Activated naive CD4-positive, alpha-beta T cell treated with anti-CD3 and anti-CD28 coated beads, Interleukin-2, amount 50 U/mL, for 24 hours (primary cell): ENCODE measurements at regions not wholly inside any gene's neighbourhood (a gene's known extent, or its start where the extent isn't known, plus 50 kb on each side); places are given as distances from the start of the nearest gene placed in this dataset.
"Not testable (repeated sequence)": the region's sequence is repeated elsewhere in the genome, so short reads cannot be mapped to it uniquely, and the experiment has no call there.

ENCODE experiments used
- H3K27ac Mint-ChIP-seq: one replicate; pipeline ENCODE4 v1.8.0; 2021; ENCODE audit warnings: mild to moderate bottlenecking, mixed read lengths
- H3K27me3 Mint-ChIP-seq: one replicate; pipeline ENCODE4 v1.8.0; 2021; ENCODE audit warnings: mixed read lengths
- H3K36me3 Mint-ChIP-seq: one replicate; pipeline ENCODE4 v1.8.0; 2021; ENCODE audit warnings: mixed read lengths
- H3K4me1 Mint-ChIP-seq: one replicate; pipeline ENCODE4 v1.8.0; 2021; ENCODE audit warnings: mixed read lengths
- H3K4me3 Mint-ChIP-seq: one replicate; pipeline ENCODE4 v1.8.0; 2021; ENCODE audit warnings: mild to moderate bottlenecking, mixed read lengths
- H3K9me3 Mint-ChIP-seq: one replicate; pipeline ENCODE4 v1.8.0; 2021; ENCODE audit warnings: mixed read lengths

DNA sequence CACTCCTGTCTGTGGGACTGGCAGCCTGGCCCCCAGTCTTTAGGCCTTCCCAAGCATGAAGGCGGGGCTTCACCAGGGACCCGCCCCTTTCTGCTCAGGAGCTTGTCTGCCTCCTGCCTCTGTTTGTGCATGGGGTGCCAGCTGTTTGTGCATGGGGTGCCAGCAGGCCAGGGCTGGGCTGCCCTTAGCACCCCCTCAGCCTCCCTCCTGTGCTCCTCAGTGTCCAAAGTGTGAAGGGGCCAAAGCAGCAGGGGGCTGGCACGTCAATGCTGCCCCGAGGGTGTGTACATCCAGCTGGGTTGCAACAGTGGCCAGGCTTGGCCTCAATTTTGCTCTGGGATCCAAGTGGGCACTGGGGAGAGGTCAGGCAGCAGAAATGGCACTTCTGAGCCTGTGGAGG lies 298.0 kb upstream of the GALNT5 start:
- Mint-ChIP-seq H3K9me3 (peaks cover 8% of the 10 kb centered on the region), H3K4me1 (no peaks in the 10 kb centered on the region), H3K36me3 (no peaks in the 10 kb centered on the region), H3K4me3 (no peak overlapping the region), H3K27me3 (no peaks in the 10 kb centered on the region), H3K27ac (no peak overlapping the region)

DNA sequence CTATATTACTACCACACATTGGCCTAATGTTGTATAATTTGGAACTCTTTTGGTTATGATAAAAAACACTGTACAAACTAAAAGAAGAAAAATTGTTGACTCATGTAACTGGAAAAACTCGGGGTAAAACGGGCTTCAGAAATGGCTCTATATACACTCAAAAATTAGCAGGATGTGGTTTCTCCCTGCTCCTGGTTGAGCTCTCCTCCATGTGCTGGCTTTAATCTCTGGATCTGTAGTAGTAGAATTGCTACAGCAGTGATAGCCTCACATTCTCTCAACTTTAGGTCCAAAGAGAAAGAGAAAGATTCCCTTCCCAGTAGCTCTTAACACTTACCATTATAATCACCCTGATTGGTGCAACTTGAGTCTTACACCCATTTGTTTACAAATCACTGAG lies 274.9 kb upstream of the GALNT5 start:
- peaks cover 3% of the 10 kb centered on the region for H3K27me3 Mint-ChIP-seq
- H3K27ac Mint-ChIP-seq: no peak overlapping the region
- no peaks in the 10 kb centered on the region for H3K4me1 Mint-ChIP-seq
- no peaks in the 10 kb centered on the region for H3K36me3 Mint-ChIP-seq
- H3K9me3 Mint-ChIP-seq: no peaks in the 10 kb centered on the region
- H3K4me3 Mint-ChIP-seq: no peak overlapping the region

DNA sequence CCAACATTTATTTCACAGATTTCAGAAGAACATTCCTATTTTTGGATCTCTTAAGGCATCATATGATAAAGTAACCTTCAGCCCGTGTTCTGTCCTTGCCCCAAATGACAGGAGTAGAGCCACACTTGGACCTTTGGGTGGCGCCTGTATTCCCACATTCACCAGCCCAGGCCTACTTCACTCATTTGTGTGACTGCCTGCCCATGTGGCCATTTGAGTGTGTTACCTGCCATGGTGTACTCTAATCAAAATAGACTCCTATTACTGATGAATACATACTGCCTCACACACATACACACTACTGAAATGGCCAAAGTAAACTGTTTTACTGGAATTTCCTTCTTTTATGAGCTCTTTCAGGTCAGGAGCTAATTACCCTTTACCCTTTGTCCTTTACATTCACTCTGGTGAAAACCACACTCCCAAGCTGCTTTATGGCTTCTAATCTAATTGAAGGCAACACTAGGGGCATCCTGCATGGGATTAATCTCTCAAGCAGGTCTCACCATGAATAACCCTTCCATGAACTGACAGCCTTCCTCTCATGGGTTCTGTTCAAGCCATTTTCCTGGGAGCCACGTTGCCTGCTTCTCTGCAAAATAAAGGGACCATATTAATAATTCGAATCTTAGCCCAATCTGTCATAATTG lies 271.0 kb upstream of the GALNT5 start:
- H3K27me3 Mint-ChIP-seq: peaks cover 4% of the 10 kb centered on the region
- H3K27ac Mint-ChIP-seq: no peak overlapping the region
- H3K4me3 Mint-ChIP-seq: no peak overlapping the region
- no peaks in the 10 kb centered on the region for H3K36me3 Mint-ChIP-seq
- no peaks in the 10 kb centered on the region for H3K9me3 Mint-ChIP-seq
- H3K4me1 Mint-ChIP-seq: no peaks in the 10 kb centered on the region

DNA sequence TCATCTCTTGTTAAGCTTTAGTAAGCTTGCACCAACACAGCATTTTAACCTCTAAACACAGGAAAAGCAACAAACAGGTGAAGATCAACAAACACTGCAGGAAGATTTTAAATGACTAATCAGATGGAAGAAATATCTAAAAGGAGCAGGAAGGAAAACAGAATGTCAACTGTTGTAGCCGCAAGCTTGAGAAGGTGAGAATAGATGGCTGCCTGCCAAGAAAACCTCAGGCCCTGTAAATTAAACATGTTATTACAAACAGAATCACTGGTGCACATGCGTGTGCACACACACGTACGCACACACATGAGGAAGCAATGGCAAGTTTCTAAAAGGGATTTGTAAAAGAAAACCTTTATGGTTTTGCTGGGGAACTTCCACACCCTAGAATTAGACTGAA lies 257.8 kb upstream of the GALNT5 start:
- Mint-ChIP-seq H3K36me3 (no peaks in the 10 kb centered on the region), H3K27me3 (no peaks in the 10 kb centered on the region), H3K4me3 (no peak overlapping the region), H3K27ac (no peak overlapping the region), H3K9me3 (peaks cover 5% of the 10 kb centered on the region), H3K4me1 (no peaks in the 10 kb centered on the region)

DNA sequence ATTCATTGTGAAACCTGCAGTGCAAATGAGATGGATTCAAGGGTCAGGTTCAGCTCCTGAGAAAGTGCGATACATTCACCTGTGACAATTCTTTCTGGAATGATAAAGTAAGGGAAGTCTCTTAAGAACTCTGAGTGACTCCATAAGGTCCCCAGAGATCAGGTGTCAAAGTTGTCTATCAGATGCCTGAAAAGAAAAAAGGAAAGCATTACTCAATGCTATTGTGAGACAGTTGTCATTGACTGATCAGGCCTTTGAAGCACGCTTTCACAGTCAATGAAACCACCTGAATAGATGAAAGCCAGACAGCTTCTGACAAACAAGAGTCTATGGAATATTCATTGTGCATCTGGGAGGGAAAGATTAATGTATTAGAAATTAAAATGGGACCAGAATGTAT lies 252.7 kb upstream of the GALNT5 start:
- Mint-ChIP-seq H3K27me3 (no peaks in the 10 kb centered on the region), H3K4me3 (no peak overlapping the region), H3K36me3 (no peaks in the 10 kb centered on the region), H3K27ac (no peak overlapping the region), H3K9me3 (no peaks in the 10 kb centered on the region), H3K4me1 (no peaks in the 10 kb centered on the region)

DNA sequence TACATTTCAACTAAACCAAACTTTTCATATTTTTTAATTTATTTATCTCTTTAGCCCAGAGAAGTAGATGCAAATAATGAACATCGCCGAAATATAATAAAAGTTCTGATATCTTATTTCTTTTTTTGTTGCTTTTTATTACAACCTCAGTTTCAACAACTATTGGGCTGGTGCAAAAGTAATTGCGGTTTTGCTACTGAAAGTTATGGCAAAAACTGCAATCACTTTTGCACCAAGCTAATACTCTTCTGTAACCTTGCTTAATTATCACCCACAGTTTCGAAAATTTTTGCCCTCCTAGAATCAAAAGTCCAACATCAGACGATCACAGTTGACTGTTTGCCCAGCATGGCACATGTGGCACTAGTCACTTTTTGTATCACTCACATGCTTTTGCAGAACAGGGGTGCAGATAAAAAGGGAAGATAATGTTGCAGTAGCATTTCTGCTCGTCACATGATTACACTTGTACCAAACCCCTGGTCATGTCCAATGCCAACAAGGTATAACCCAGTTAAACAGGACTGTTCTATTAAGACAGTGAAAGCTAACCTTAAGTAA lies 242.4 kb upstream of the GALNT5 start:
- H3K9me3 Mint-ChIP-seq: no peaks in the 10 kb centered on the region
- no peak overlapping the region for H3K27ac Mint-ChIP-seq

DNA sequence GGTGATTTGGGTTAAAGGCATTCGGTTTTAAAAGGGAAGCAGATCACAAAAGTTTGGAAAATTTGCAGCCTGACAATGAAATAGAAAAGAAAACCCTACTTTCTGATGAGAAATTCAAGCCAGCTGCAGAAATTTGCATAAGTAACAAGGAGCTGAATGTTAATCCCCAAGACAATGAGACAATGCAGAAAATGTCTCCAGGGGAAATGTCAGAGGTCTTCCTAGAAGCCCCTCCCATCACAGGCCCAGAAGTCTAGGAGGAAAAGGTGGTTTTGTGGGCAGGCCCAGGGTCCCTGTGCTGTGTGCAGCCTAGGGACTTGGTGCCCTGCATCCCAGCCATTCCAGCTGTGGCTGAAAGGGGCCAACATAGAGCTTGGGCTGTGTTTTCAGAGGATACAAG lies 234.2 kb upstream of the GALNT5 start:
- not testable (repeated sequence) for H3K36me3 Mint-ChIP-seq, H3K9me3 Mint-ChIP-seq, H3K4me1 Mint-ChIP-seq, H3K4me3 Mint-ChIP-seq, H3K27ac Mint-ChIP-seq, H3K27me3 Mint-ChIP-seq

More for the DNA sequence above, 242.4 kb upstream of the GALNT5 start:
- Mint-ChIP-seq H3K4me1 (no peaks in the 10 kb centered on the region), H3K27me3 (peaks cover under 1% of the 10 kb centered on the region), H3K4me3 (no peak overlapping the region), H3K36me3 (no peaks in the 10 kb centered on the region)

DNA sequence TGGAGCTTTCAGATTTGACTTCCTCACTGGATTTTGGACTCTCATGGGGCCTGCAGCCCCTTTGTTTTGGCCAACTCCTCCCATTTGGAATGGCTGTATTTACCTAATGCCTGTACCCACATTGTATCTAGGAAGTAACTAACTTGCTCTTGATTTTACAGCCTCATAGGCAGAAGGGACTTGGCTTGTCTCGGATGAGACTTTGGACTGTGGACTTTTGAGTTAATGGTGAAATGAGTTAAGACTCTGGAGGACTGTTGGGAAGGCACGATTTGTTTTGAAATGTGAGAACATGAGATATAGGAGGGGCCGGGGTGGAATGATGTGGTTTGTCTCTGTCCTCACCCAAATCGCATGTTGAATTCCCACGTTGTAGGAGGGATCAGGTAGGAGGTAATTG lies 233.4 kb upstream of the GALNT5 start:
- peaks cover 3% of the 10 kb centered on the region for H3K27me3 Mint-ChIP-seq
- no peaks in the 10 kb centered on the region for H3K9me3 Mint-ChIP-seq
- no peaks in the 10 kb centered on the region for H3K36me3 Mint-ChIP-seq
- no peaks in the 10 kb centered on the region for H3K4me1 Mint-ChIP-seq
- no peak overlapping the region for H3K4me3 Mint-ChIP-seq
- no peak overlapping the region for H3K27ac Mint-ChIP-seq

DNA sequence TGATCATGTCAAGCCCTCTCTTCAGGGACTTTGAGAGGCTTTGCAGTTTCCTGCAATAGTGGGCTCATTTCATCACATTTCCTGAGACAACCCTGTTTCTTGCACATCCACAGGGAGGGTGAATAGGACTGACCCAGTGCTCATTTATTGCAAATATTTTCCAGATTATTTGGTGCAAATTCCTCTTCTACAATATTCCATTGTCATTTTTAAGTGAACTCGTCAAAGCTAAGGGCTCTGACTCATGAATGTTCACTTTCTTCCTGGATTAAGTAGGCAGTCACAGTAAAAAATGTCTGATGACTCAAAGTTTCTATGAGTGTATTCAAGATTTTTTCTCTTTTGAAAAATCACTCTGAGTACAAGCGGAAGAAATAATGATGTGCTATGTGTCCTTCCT lies 225.5 kb upstream of the GALNT5 start:
- Mint-ChIP-seq H3K4me3 (no peak overlapping the region), H3K9me3 (no peaks in the 10 kb centered on the region), H3K36me3 (no peaks in the 10 kb centered on the region), H3K27ac (no peak overlapping the region), H3K27me3 (no peaks in the 10 kb centered on the region), H3K4me1 (no peaks in the 10 kb centered on the region)

DNA sequence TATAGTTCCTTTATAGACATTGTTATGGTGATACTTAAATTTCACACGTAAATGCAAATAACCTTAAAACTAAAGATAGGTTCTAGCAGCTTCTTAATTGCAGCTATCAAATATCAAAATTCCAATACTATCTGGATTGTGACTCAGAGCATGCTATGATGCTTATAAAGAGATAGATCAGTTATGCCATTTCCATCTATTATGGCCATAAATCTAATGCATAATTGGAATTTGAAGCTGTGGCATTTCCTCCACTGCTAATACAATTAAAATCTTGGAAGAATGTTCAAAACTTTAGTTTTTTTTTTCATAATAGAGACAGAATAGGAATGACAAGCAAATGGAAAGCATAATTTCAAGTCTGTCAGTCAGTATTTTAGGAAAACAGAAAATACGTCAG lies 220.8 kb upstream of the GALNT5 start:
- Mint-ChIP-seq H3K4me1 (no peaks in the 10 kb centered on the region), H3K4me3 (no peak overlapping the region)

DNA sequence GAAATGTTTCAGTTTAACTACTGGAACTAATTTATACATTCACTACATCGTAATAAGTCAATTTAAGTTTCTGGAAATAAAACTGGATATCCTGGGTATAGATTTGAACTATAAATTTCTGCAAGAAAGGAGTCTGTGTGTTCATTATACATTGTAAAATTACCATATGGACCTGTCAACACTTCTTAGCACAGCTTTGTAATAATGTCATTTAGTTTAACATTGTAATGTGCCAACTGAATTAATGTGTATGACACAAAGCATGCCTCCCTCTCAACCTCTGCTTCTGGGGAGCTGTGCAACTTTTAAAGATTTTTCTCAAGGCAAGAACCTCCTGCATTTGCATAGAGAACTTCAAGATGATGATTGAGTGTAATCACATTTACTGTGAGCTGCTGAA lies 213.7 kb upstream of the GALNT5 start:
- Mint-ChIP-seq H3K36me3 (no peaks in the 10 kb centered on the region), H3K27me3 (no peaks in the 10 kb centered on the region), H3K4me3 (no peak overlapping the region), H3K9me3 (no peaks in the 10 kb centered on the region), H3K4me1 (no peaks in the 10 kb centered on the region), H3K27ac (no peak overlapping the region)

More for the DNA sequence above, 220.8 kb upstream of the GALNT5 start:
- Mint-ChIP-seq H3K9me3 (no peaks in the 10 kb centered on the region), H3K36me3 (no peaks in the 10 kb centered on the region), H3K27me3 (no peaks in the 10 kb centered on the region), H3K27ac (no peak overlapping the region)

DNA sequence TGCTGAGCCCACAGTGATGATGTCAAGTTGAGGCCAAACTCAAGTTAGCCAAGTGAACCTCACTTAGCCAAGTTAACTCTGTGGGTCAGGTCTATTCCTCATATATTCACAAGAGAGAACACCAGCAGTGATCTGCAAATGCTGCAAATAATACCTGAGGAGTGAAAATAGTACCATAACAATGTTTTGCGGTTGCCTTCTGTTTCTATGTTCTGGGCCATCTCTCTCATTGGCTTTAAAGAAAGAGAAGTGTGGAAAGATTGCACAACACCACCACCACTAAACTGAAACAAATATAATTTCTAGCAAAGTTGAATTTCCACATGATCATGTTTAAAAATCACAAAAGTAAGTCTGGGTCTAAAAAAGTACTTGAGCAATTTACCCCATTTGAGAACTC lies 211.1 kb upstream of the GALNT5 start:
- no peaks in the 10 kb centered on the region for H3K36me3 Mint-ChIP-seq
- no peak overlapping the region for H3K4me3 Mint-ChIP-seq
- no peaks in the 10 kb centered on the region for H3K4me1 Mint-ChIP-seq
- H3K9me3 Mint-ChIP-seq: no peaks in the 10 kb centered on the region
- H3K27ac Mint-ChIP-seq: no peak overlapping the region
- H3K27me3 Mint-ChIP-seq: no peaks in the 10 kb centered on the region

DNA sequence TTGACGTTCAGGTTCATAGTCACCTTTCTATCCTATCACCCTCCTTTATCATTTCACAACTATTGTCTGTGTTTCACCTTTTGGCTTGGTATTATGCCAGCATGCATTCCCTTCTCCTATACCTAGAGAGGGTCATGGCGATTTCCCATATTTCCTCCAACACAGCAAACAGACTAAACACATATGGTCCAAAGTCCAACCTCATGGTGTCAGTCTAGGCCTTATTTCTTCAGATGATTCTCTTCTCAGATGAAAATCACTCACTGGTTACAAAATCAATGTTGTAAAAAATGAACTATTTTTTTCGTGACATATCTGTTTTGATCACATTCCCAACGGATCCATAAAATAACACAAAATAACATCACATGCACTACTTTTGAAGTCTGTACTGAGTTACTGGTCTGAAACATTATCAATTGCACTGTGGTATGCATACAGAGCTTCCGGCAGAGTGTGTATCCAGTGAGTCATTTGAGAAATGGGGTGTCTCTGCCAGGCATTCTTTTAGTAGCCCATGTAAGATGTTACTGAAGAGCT lies 204.8 kb upstream of the GALNT5 start:
- Mint-ChIP-seq H3K4me3 (no peak overlapping the region), H3K4me1 (no peaks in the 10 kb centered on the region), H3K27ac (no peak overlapping the region), H3K9me3 (no peaks in the 10 kb centered on the region), H3K27me3 (peaks cover 4% of the 10 kb centered on the region), H3K36me3 (no peaks in the 10 kb centered on the region)

DNA sequence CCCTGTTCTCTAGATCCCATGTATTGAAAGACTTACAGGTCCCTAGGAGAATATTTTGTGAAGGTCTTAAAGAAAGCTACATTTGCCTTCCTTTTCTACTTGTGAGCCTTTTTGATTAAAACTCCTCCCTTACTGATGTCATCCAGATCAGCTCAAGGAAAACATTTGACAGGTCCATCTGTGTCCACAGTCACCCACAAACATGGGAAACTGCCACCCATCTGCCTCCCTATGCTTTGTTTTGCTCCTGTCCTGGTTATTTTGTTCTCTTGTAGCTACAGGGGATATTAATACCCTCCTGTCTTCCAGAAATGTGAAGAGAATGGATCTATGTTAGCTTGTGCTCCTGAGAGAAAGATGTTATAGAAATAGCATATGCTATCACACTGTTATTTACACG lies 203.6 kb upstream of the GALNT5 start:
- Mint-ChIP-seq H3K9me3 (no peaks in the 10 kb centered on the region), H3K4me1 (no peaks in the 10 kb centered on the region), H3K36me3 (no peaks in the 10 kb centered on the region), H3K27me3 (peaks cover 5% of the 10 kb centered on the region), H3K27ac (no peak overlapping the region), H3K4me3 (no peak overlapping the region)

DNA sequence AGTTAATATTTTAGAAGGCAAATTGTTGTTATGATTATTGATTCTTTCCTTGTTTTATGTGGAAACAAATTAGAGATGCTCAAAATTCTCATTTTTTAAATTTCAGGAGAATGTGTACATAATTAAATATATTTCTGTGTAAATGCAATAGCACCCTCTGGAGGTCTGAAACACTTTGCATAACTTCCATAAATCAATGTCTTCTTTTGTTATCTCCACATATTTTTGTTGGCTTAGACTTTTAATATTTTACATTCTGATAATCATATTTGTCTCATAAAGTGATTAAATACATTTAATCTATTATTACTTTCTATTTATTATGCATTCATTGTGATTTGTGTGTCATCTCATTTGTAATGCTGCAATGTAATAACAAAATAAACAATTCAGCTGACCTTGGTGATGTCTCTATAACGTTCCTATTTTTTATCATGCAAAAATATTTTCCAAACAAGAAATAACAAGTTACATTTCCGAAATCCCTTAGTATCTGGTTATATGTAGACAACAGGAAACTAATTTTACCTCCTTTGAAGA lies 201.8 kb upstream of the GALNT5 start:
- H3K9me3 Mint-ChIP-seq: no peaks in the 10 kb centered on the region
- H3K4me1 Mint-ChIP-seq: no peaks in the 10 kb centered on the region
- H3K27ac Mint-ChIP-seq: no peak overlapping the region
- H3K36me3 Mint-ChIP-seq: no peaks in the 10 kb centered on the region
- peaks cover 6% of the 10 kb centered on the region for H3K27me3 Mint-ChIP-seq
- H3K4me3 Mint-ChIP-seq: no peak overlapping the region

DNA sequence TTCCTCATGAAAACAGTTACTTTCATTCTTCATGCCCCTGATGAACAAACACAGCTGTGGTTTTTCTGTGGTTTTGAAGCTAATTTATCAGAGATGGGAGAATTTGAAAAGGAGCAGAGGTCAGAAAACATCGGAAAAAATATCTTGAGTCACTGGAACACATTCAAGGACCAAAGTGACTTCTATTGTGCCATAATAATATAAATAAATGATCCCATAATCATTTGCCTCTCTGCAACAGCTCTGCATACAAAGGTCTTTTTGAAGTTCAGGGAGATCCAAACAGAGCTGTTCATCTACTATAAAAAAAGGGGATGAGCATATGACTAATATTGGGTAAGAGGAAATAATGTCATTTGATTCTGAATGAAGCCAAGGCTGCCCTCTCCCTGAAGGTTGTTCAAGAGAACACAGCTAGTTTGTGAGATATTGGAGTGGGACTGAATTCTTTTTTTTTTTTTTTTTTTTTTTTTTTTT lies 201.3 kb upstream of the GALNT5 start:
- Mint-ChIP-seq H3K4me1 (no peaks in the 10 kb centered on the region), H3K36me3 (no peaks in the 10 kb centered on the region), H3K27ac (no peak overlapping the region), H3K4me3 (no peak overlapping the region), H3K27me3 (peaks cover 6% of the 10 kb centered on the region), H3K9me3 (no peaks in the 10 kb centered on the region)
